GM19324 (cell line): ENCODE measurements at regions not wholly inside any gene's neighbourhood (a gene's known extent, or its start where the extent isn't known, plus 50 kb on each side); places are given as distances from the start of the nearest gene placed in this dataset.
"Not testable (repeated sequence)": the region's sequence is repeated elsewhere in the genome, so short reads cannot be mapped to it uniquely, and the experiment has no call there.

ENCODE experiments used
- ATAC-seq: cut with Tn5 transposase; IDR thresholded peaks from one replicate; pipeline ENCODE4 v1.9.1; 2021; ENCODE audit warnings: mild to moderate bottlenecking, moderate library complexity; ENCODE audit not compliant: unreplicated experiment, low FRiP score

DNA sequence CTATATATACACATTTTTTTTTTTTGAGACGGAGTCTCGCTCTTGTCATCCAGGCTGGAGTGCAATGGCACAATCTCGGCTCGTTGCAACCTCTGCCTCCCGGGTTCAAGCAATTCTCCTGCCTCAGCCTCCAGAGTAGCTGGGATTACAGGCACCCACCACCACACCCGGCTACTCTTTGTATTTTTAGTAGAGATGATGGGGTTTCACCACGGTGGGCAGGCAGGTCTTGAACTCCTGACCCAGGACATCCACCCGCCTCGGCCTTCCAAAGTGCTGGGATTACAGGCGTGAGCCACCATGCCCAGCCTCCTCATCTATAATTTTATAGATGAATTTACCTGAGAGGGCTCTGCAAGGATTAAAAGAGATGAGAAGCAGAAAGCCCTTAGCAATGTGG is 274.0 kb downstream of the FAM43A start:
- ATAC-seq = not testable (repeated sequence)

DNA sequence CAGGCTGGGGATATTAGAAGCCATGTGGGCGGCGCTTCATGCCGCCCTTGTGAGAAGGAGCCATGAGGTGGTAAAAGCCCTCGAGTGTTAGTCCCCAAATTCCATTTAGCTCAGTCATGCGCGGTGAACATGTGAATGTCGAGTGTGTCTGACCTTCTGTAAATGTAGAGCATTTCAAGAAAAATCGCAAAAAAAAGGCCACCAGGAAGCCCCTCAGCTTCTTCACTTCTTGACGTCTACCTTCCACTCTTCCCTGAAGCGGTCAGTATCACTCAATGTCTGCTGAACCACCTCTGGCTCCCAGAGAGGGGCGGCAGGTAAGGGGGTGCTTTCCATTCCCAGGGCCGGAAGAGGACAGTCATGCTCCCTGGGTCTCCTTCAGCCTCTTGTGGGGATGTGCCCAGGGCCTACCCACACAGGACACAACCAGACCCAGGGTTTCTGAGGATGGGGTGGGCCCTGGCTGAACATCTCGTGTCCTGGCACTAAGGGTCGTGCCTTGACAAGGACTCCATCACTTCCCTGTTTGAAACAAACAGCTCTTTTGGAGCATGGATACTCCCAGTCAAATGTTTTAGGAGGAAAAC is 274.9 kb downstream of the FAM43A start:
- no peak for ATAC-seq

DNA sequence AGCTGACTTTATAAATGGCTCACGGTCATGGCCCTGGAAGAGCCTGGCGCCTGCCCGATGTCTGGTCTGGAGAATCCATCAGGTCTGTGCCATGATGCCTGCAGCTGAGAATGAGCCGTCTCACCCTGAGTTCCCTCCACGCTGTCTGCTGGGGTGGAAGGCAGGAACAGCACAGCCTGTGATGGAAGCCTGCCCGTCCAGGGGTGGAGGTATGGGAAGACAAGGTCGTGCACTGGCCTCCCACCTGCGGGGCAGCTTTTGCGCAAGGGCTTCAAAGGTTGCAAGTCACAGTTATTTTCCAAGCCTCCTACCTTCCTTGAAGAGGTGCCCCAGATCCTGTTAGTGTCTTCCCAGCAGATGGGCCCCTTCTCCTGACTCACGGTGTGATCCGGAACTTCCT is 275.5 kb downstream of the FAM43A start:
- no peak for ATAC-seq

DNA sequence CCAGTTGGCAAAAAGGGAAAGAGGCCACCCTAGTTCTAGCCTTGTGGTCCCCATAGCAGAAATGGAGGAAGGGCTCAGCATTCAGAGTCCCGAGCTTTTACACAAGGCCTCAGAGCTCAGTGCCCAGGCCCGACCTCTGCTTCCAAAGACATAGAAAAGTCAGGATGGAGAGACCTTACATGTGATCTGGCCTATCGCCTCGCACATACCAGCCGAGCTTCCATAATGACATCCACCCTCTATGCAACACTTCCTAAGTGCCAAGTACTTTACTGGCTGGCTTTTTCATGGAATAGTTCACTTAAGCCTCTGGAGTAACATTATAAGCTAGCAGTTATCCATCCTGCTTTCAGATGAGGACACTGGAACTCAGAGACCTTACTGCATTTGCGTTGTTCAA is 275.9 kb downstream of the FAM43A start:
- no peak for ATAC-seq

DNA sequence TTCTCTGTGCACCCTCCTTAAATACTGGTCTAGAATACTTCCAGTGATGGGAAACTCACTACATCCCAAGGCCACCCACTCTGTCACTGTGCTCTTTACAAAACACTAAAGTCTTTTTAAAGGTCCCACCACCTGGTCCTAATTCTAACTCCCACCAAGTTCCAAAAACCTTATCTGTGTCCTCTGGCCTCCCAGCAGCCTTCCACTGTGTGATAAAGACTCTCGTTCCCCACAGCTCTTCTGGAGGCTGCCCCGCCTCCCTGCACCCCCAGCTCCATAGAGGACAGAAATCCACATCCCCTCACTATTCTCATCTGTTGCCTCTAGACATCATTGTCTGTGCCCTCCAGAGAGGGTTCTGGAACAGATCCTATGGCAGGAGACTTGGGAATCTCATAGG is 276.4 kb downstream of the FAM43A start:
- no peak for ATAC-seq

DNA sequence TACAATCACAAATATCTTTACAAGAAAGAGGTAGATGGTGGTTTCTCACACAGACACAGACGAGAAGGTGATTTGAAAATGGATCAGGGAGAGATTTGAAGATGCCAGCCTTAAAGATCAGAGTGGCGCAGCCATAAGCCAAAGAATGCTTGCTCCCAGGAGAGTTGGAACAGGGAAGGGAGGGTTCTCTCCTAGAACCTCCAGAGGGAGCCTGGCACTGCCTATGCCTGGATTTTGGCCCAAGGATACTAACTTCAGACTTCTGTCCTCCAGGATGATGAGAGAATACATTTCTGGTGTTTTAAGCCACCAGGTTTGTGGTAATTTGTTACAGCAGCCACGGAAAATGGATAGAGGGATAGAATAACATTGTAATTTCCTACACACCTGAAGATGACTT is 279.1 kb downstream of the FAM43A start:
- no peak for ATAC-seq

DNA sequence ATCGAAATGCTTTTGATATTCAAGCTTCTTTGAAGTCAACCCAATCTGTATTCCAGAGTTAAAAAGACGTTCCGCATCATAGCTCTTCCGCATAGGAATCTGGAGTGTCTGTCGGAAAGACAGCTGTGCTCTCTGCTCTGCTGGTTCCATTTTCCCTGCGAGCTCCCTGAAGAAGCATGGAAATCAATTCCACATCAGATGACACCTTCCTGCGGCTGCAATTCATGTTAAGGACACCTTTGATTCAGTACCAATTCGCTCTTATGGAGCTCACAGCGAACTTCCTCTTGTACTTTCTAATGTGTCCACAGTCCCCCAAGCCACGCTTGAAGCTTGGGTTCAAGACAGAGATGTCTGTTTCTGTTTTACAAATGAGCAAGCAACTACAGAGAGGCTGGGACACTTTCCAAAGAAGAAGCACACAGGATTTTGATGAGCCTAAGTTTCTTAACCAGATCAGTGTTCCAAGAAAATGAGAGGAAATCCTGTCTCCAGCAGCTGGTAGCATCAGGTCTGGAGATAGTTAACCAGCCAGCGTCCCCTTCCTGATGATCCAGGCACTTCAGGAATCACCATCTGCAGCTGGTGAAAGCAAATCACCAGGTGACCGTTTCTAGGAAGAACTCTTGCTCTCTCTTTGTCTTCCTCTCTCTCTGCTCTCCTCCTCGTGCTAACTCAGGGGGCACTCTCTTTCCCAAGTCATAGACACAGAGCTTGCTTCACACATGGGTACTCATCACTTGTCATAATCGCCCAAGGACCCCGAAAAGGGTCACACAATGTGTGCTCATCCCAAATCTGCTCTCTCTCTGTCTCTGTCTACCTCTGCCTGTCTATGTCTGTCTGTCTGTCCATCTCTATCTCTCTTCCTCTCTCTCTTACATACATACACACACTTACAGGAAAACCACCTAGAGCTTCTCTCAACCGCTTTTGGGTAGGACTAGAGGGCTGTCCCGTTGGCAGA is 281.8 kb downstream of the FAM43A start:
- no peak for ATAC-seq

DNA sequence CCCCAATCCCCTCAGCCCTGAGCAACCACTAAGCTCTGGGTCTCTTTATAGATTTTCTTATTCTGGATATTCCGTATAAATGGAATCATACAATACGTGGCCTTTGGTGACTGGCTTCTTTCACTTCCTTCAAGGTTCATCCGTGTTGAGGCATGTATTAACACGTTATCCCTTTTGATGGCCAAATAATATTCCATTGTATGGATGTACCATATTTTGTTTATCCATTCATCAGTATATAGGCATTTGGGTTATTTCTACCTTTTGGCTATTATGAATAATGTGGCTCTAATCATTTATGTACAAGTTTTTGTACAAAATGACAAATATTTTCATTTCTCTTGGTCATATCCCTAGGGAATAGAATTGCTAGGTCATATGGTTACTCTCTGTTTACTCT is 284.4 kb downstream of the FAM43A start:
- ATAC-seq = no peak

DNA sequence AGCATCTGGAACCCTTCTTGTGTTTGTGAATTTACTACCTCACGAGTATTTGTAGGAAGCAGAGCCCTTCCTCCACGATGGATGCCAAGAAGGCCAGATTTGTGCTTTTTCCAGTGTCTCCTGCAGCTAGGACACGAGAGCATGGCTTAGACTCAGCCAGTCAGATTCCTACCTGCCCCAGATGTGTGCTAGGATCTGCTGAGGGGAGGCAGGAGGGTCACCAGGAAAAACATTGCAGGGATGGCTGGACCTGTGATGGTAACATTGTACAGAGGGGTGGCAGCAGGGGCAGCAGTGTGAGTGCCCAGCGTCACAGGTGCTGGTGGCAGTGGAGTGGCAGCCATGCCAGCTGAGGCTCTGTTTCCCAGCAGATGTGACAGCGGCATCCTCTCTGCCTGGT is 285.3 kb downstream of the FAM43A start:
- ATAC-seq = no peak

DNA sequence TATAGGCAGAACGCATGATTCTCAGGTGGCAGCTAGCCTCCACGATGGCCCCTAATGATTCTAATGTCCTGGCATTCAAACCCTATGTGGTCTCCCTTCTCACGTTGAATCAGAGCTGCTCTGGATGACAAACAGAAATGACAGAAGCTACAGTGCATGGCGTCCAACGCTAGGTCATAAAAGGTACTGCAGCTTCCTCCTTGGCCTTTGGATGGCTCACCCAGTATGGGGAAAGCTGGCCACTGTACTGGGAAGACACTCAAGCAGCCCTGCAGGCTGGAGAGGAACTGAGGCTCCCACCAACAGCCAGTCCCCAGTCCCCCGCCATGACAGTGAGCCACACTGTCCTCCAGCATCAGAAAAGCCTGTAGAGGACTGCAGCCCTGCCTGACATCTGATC is 286.3 kb downstream of the FAM43A start:
- ATAC-seq = no peak

DNA sequence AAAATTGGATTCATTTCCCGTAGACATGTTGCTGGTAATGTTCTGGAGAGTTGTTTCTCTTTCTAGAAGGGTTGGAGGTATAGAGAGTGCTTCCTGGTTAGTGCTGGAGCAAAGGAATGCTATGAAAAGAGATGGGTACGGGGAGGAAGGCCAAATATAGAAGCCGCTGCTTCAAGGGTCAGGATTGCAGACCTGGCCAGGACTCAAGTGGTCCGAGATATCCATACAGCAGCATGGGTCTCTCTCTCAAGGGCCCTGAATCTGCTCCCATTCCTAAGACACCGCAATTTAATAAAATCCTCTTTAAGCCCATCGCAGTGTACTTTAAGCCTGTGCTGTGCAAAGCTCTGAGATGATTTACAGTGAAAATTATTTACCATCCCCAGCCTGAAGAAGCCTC is 287.0 kb downstream of the FAM43A start:
- ATAC-seq = no peak

DNA sequence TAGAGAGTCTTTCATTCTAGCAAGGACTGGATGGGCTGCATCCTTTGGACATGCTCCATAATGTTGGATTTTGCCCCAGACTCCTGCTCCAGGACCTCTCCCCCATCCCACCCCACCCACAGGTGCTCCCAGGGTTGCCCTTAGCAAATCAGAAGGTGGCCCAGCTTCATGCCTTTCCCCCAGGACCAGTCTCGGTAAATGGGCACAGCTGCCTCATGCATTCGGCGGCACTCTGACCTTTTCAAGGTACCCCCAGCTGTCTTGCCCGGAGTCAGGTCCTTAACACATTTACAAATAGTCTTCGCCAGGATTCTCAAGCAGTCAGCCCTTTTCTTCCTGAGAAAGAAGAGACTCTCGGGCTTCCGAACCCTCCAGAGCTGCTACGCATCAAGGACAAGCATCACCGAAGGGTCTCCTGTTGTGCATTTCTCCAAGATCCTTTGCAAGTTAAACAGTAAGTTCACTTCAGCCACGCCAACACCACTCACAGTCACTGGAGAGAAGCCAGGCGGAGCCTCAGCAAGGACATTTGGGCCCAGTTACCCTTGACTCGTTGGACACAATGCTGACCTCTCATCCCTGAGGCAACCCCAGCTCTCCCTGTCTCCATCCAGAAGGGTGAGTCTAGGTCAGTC is 287.8 kb downstream of the FAM43A start:
- no peak for ATAC-seq

DNA sequence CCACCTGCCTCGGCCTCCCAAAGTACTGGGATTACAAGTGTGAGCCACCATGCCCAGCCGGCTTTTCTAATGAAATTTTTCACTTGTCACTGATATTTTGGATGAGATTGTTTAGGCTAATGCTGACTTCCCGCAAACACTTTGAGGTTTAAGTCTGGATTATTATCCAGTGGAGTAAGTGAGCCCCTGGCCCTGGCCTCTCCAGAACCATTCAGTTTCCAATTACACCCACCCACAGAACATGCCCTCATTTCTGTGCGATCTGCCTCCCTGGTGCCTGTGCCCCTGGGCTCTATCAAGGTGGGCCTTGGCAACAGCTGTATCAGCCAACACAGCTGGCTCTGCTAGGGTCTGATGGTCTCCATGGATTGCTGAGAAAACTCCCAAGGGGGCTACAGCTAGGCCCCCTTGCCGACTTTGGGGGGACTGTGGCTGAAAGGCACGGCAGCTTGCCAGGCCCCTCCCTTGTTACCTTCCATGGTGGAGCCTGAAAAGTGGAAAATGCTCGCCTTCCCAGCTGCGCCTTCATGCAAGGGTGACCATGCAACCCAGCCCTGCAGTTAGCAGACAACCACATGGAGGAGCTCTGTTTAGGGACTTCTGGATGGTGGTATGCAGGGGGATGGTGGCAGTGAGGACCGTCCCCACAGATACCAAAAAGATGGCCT is 288.9 kb downstream of the FAM43A start:
- no peak for ATAC-seq

DNA sequence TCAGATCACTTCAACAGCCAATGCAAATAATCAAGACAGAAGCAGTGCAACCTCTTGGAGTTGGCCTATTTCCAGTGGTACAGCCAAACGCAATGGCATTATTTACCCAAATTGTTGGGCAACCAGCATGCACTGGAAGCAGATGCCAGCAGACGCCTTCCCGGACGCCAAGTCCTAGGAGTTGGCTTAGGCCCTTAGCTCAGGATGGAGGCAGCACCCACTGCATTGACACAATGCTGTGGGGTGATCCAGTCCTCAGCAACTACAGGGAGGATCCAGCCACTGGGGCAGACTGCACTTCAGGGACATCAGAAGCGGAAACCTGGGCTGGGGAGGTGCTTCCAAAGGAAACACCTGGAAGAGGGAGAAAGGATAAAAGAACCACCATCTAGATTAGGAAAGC is 290.4 kb downstream of the FAM43A start:
- no peak for ATAC-seq

DNA sequence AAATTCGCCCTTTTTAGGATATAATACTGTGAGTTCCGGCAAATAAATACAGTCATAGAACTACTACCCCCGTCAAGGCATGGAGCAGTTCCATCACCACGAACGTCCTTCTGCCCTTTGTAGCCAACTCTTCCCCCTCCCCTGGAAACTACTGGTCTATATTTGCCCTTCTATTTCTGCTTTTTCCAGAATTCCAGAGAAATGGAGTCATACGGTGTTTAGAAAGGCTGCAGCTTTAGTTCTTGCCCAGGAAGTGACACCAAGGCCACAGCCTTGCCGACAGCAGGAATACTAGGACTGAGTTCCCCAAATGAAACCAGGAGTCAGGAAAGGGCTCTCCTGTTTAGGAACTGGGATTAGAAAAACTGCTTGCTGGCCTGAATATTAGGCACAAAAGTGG is 291.2 kb downstream of the FAM43A start:
- ATAC-seq = no peak

DNA sequence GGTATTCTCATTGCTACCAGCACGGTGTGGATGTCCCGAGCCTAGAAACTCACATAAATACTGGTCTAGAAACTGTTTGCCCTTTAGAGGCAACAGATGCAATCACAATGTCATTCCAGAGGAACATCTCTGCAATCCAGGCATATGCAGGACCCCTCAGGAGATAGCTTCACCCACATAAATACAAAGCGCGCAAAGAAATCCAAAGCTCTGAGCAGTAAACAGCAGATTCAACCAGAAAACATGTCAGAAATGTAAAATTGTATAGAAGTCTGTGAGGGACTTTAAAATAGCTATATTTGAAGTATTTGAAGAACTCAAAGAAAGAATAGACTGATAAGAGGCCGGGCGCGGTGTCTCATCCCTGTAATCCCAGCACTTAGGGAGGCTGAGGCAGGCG is 291.7 kb downstream of the FAM43A start:
- ATAC-seq = no peak

DNA sequence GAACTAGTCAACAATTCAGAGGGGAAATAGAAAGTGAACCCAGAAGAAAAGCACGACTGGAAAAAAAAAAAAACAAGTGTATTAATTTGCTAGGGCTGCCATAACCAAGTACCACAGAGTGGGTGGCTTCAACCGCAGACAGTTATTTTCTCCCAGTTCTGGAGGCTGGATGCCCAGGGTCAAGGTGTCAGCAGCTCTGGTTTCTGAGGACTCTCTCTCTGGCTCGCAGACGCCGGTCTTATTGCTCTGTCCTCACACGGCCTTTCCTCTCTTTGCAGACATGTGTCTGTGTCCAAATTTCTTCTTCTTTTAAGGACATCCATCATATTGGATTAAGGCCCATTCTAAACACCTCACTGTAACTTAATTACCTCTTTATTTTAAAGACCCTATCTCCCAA is 291.8 kb downstream of the XXYLT1 start:
- no peak for ATAC-seq

DNA sequence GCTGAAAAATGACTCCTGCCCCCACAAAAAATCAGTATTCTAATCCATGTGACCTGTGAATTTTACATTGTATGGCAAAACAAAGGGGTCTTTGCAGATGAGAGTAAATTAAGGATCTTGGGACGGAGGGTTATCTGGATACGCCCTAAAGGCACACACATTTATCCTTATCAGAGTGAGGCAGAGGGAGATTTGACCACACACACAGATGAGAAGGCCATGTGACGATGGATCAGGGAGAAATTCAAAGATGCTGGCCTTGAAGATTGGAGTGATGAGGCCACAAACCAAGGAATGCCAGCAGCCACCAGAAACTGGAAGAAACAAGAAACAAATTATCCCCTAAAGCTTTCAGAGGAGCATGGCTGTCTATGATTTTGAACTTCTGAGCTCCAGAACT is 288.5 kb downstream of the XXYLT1 start:
- ATAC-seq = no peak

DNA sequence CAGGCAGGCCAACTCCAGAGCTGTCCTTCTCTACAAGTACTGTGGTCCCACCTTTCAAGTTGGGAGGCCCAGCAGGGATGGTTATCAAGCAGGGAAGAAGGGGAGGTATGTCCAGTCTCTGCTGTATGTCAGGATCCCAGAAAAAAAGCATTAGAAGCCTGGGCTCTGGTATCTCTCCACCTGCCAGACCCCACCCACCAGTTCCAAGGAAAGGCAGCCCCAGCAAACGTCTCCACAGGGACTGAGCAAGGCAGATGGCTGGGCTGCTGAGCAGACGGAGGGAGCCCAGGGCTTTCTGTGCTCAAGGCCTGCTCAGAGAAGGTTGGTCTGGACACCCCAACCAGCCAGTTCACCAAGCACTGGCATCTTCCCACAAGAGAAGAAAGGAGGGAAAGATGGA is 287.8 kb downstream of the XXYLT1 start:
- ATAC-seq = no peak

DNA sequence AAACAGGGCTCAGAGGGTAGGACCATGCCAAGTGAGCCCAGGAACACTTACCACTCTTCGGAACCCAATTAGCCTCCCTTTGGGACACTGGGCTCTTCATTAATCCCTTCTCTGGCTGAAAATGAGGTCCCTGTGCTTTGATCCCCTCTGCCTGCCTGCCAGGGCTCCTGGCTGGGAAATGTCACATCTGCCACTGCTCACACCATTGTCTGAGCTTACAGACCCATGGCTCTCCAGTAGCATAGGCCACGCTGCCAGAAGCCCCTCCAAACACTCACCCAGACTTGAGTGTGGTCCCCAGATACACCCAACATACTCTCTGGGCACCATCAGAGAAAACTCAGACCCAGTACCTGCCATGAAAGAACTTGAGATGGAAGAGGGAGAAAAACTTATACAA is 287.3 kb downstream of the XXYLT1 start:
- no peak for ATAC-seq

DNA sequence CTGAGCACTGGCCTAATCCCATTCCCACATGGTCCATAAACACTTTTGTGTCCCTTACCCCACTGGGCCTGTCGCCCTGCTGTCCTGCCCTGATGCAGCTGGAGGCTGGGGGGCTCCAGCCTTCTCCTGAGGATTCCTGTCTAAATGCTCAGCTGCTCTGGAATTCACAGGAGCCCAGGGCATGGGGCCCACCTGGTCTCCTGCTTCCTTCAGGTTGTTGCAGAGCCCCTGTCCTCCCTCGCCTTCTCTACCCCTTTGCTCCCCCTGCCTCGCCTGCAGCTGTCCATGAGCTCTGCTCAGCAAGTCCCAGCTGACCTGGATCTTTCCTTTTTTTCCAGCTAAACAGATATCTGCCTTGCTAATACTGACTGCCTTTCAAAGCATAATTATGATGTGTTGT is 286.9 kb downstream of the XXYLT1 start:
- no peak for ATAC-seq
